ENCODE measurements at regions not wholly inside any gene's neighbourhood (a gene's known extent, or its start where the extent isn't known, plus 50 kb on each side); places are given as distances from the start of the nearest gene placed in this dataset.

DNA sequence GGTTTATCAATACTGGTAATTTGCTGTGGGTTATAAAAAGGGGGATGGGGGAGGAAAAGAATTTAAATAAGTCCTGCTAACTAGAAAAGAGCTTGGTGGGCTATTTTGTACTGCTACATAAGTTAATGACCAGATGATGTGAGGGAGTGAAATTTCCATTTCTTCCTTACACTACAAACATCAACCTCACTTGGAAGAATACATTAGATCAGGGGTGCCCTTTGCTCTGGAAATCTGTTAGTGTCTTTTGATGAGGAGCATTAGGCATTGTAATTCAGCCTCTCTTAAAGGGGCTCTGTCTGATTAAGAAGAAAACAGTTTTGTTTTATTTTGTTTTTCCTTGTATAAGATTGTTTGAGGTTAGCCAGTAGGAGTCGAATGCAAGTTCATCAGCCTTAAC, 576.4 kb upstream of the TBL1XR1 start:
- Histone ChIP-seq H3K4me1 (peaks cover 24% of the 10 kb centered on the region), H3K4me3 (no peak overlapping the region), H3K36me3 (ENCODE audit: insufficient read depth in 1 of 2, low read depth in 1 of 2) (no peaks in the 10 kb centered on the region), H3K9me3 (no peaks in the 10 kb centered on the region), H3K27me3 (ENCODE audit: insufficient read depth in 3 of 3, low read length in 2 of 3) (no peaks in the 10 kb centered on the region), H3K27ac (no peak overlapping the region)
- TF ChIP-seq, protein P1, sequence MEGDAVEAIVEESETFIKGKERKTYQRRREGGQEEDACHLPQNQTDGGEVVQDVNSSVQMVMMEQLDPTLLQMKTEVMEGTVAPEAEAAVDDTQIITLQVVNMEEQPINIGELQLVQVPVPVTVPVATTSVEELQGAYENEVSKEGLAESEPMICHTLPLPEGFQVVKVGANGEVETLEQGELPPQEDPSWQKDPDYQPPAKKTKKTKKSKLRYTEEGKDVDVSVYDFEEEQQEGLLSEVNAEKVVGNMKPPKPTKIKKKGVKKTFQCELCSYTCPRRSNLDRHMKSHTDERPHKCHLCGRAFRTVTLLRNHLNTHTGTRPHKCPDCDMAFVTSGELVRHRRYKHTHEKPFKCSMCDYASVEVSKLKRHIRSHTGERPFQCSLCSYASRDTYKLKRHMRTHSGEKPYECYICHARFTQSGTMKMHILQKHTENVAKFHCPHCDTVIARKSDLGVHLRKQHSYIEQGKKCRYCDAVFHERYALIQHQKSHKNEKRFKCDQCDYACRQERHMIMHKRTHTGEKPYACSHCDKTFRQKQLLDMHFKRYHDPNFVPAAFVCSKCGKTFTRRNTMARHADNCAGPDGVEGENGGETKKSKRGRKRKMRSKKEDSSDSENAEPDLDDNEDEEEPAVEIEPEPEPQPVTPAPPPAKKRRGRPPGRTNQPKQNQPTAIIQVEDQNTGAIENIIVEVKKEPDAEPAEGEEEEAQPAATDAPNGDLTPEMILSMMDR (IDR thresholded peaks at IDR 0.05), result no peak
- WGBS, 3 donors, result 93 to 95% (median 94%) methylated on average over 1 of the region's 1 CpG
- intact Hi-C loops (cut with DNase I), result loop anchor here (5.0 to 10.0 kb wide), 4 partner anchors 409 to 729 kb away; partner anchors contain the start of gene TBL1XR1 (in 1 of the 2)
- DNase-seq (no peak), ATAC-seq (no peak)

- H3K4me3 ChIP-seq, result no peak overlapping the region
- intact Hi-C loops (cut with DNase I), result loop anchor here (10.0 kb wide), 3 partner anchors 412 to 732 kb away; partner anchors contain the start of gene TBL1XR1 (in 1 of the 2)
- H3K36me3 ChIP-seq (ENCODE audit: insufficient read depth in 1 of 2, low read depth in 1 of 2), result no peaks in the 10 kb centered on the region
- DNase-seq (no peak), ATAC-seq (peak in 2 of 4 donors; percentile 17 to 73)
- 55 to 65% (median 63%) methylated on average over 6 of the region's 6 CpGs for WGBS, 3 donors
- TF ChIP-seq, protein P1 (IDR thresholded peaks at IDR 0.05), result no peak
- H3K27me3 ChIP-seq (ENCODE audit: insufficient read depth in 3 of 3, low read length in 2 of 3), result no peaks in the 10 kb centered on the region
- no peak overlapping the region for H3K27ac ChIP-seq
- H3K4me1 ChIP-seq, result peaks cover 20% of the 10 kb centered on the region
- H3K9me3 ChIP-seq, result no peaks in the 10 kb centered on the region
Observed at GRCh38 chr3:177776661-177777101, 579.4 kb upstream of the TBL1XR1 start.

DNA sequence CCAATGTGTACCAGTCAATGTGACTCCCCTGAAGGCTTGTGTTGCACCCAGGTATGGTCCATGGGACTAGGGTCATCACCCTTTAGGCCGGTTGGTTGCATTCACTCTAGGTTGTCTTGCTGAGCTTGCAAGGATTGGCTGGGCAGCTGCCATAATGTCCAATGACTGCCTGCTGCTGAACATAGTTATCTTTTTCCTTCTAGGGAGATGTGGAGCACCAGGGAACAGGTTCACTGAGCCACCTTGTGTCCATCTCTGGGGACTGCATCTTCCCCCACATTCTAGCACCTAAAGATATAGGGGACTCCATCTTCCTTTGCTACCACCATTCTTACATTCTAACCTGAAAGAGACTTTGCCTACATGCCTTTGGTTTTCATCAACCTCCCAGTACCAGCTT, 580.4 kb upstream of the TBL1XR1 start:
- no peak overlapping the region for H3K27ac ChIP-seq
- H3K36me3 ChIP-seq (ENCODE audit: insufficient read depth in 1 of 2, low read depth in 1 of 2), result no peaks in the 10 kb centered on the region
- ATAC-seq (peak; percentile 84 to 95 (median 89)), DNase-seq (peak; percentile 39 to 71)
- H3K4me1 ChIP-seq, result peaks cover 16% of the 10 kb centered on the region
- no peaks in the 10 kb centered on the region for H3K27me3 ChIP-seq (ENCODE audit: insufficient read depth in 3 of 3, low read length in 2 of 3)
- H3K9me3 ChIP-seq, result no peaks in the 10 kb centered on the region
- no peak overlapping the region for H3K4me3 ChIP-seq
- 27 to 56% (median 34%) methylated on average over 1 of the region's 1 CpG for WGBS, 3 donors
- TF ChIP-seq, protein P1 (IDR thresholded peaks at IDR 0.05), result peak; percentile 77
- intact Hi-C loops (cut with DNase I), result loop anchor here (10.0 kb wide), 3 partner anchors 413 to 733 kb away; partner anchors contain the start of gene TBL1XR1 (in 1 of the 2)

- WGBS, 3 donors, result 58 to 61% (median 60%) methylated on average over 1 of the region's 1 CpG
- peaks cover 16% of the 10 kb centered on the region for H3K4me1 ChIP-seq
- no peaks in the 10 kb centered on the region for H3K9me3 ChIP-seq
- H3K27me3 ChIP-seq (ENCODE audit: insufficient read depth in 3 of 3, low read length in 2 of 3), result no peaks in the 10 kb centered on the region
- no peak overlapping the region for H3K27ac ChIP-seq
- DNase-seq, result no peak
- H3K36me3 ChIP-seq (ENCODE audit: insufficient read depth in 1 of 2, low read depth in 1 of 2), result no peaks in the 10 kb centered on the region
- ATAC-seq, result no peak
- intact Hi-C loops (cut with DNase I), result loop anchor here (10.0 kb wide), 3 partner anchors 414 to 734 kb away; partner anchors contain the start of gene TBL1XR1 (in 1 of the 2)
- H3K4me3 ChIP-seq, result no peak overlapping the region
- TF ChIP-seq, protein P1 (IDR thresholded peaks at IDR 0.05), result no peak
Observed at GRCh38 chr3:177778633-177779032, 581.4 kb upstream of the TBL1XR1 start.

GRCh38 chr3:177781686-177782161, 584.4 kb upstream of the TBL1XR1 start:
- Histone ChIP-seq H3K27ac (peak overlapping the region; percentile 58), H3K4me1 (peaks cover 16% of the 10 kb centered on the region), H3K36me3 (ENCODE audit: insufficient read depth in 1 of 2, low read depth in 1 of 2) (no peaks in the 10 kb centered on the region), H3K27me3 (ENCODE audit: insufficient read depth in 3 of 3, low read length in 2 of 3) (no peaks in the 10 kb centered on the region), H3K9me3 (no peaks in the 10 kb centered on the region), H3K4me3 (no peak overlapping the region)
- intact Hi-C loops (cut with DNase I), result no loop called here
- ATAC-seq (peak in 3 of 4 donors; percentile 32 to 57 (median 42)), DNase-seq (peak; percentile 16 to 59)
- TF ChIP-seq, protein P1 (IDR thresholded peaks at IDR 0.05), result no peak
- 17 to 43% (median 19%) methylated on average over 3 of the region's 3 CpGs for WGBS, 3 donors
